AG04450 (cell line): ENCODE measurements at regions not wholly inside any gene's neighbourhood (a gene's known extent, or its start where the extent isn't known, plus 50 kb on each side); places are given as distances from the start of the nearest gene placed in this dataset.
"Not testable (repeated sequence)": the region's sequence is repeated elsewhere in the genome, so short reads cannot be mapped to it uniquely, and the experiment has no call there.

Experiments used
- CTCF ChIA-PET: fragments of 300-600, 350-600 bp; formaldehyde crosslinking; extraction: SDS; loops from one replicate; lab custom pipeline; 2022; ENCODE audit warnings: antibody characterized with exemption, inconsistent platforms; lab: Charles Lee
- POLR2A ChIA-PET: fragments of 350-600 bp; formaldehyde crosslinking; extraction: SDS; loops from one replicate; lab custom pipeline; 2021; ENCODE audit warnings: antibody characterized with exemption, inconsistent platforms; lab: Yijun Ruan, JAX
- DNase-seq: peaks from one replicate; pipeline ENCODE4 v3.0.0-alpha.2; 2011; ENCODE audit warnings: low read depth, low spot score
- H3K27ac ChIP-seq: one replicate; pipeline ENCODE4 v1.5.1; 2012; ENCODE audit warnings: low read depth, low read length, control low read depth
- H3K27me3 ChIP-seq: one replicate; pipeline ENCODE4 v1.6.0; 2012; ENCODE audit warnings: low read length; ENCODE audit not compliant: control insufficient read depth, insufficient read depth
- H3K4me3 ChIP-seq: 2 replicates; pipeline ENCODE4 v1.5.1; 2011; ENCODE audit warnings: mild to moderate bottlenecking, low read depth, low read length, control low read depth
- H3K9me3 ChIP-seq: 2 replicates; pipeline ENCODE4 v1.5.1; 2012; ENCODE audit warnings: low read length; ENCODE audit not compliant: control insufficient read depth, insufficient read depth
- TF ChIP-seq, protein P1 (sequence below): IDR thresholded peaks from 2 replicates; pipeline ENCODE4 v1.5.1; 2011; ENCODE audit warnings: low read depth, low read length, control low read depth, inconsistent platforms

DNA sequence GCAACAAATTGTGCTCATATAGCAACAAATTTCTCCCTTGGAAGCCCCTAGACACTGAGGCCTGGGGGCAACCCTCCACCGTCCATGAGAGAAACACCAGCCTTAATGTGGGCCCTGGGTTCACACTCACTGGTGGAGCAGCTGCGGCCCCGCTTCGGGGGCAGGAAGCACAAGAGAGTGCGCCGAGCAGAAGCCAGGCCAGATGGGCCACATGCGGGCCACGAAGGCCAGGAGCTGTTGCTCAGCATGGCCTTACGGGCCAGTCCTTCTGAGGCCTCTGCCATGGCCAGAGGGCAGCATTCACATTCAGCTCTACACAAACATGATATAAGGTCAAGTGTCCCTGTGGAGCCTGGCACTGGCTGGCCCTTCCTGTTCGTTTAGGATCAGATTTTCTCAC, 60.0 kb upstream of the VIPR2 start:
- no peak for DNase-seq
- POLR2A ChIA-PET = no interaction called here
- Histone ChIP-seq H3K27me3 (no peaks in the 10 kb centered on the region), H3K4me3 (no peak overlapping the region), H3K27ac (no peak overlapping the region), H3K9me3 (peaks cover 46% of the 10 kb centered on the region)
- TF ChIP-seq, protein P1, sequence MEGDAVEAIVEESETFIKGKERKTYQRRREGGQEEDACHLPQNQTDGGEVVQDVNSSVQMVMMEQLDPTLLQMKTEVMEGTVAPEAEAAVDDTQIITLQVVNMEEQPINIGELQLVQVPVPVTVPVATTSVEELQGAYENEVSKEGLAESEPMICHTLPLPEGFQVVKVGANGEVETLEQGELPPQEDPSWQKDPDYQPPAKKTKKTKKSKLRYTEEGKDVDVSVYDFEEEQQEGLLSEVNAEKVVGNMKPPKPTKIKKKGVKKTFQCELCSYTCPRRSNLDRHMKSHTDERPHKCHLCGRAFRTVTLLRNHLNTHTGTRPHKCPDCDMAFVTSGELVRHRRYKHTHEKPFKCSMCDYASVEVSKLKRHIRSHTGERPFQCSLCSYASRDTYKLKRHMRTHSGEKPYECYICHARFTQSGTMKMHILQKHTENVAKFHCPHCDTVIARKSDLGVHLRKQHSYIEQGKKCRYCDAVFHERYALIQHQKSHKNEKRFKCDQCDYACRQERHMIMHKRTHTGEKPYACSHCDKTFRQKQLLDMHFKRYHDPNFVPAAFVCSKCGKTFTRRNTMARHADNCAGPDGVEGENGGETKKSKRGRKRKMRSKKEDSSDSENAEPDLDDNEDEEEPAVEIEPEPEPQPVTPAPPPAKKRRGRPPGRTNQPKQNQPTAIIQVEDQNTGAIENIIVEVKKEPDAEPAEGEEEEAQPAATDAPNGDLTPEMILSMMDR = no peak
- CTCF ChIA-PET = no interaction called here

DNA sequence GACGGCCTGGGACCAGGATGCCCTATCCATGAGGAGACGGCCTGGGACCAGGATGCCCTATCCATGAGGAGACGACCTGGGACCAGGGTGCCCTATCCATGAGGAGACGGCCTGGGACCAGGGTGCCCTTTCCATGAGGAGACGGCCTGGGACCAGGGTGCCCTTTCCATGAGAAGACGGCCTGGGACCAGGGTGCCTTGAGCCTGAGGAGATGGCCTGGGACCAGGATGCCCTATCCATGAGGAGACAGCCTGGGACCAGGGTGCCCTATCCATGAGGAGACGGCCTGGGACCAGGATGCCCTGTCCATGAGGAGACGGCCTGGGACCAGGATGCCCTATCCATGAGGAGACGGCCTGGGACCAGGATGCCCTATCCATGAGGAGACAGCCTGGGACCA, 58.6 kb upstream of the VIPR2 start:
- peaks cover 48% of the 10 kb centered on the region for H3K9me3 ChIP-seq
- H3K27me3 ChIP-seq, DNase-seq, CTCF ChIA-PET, H3K4me3 ChIP-seq, POLR2A ChIA-PET, H3K27ac ChIP-seq: not testable (repeated sequence)

DNA sequence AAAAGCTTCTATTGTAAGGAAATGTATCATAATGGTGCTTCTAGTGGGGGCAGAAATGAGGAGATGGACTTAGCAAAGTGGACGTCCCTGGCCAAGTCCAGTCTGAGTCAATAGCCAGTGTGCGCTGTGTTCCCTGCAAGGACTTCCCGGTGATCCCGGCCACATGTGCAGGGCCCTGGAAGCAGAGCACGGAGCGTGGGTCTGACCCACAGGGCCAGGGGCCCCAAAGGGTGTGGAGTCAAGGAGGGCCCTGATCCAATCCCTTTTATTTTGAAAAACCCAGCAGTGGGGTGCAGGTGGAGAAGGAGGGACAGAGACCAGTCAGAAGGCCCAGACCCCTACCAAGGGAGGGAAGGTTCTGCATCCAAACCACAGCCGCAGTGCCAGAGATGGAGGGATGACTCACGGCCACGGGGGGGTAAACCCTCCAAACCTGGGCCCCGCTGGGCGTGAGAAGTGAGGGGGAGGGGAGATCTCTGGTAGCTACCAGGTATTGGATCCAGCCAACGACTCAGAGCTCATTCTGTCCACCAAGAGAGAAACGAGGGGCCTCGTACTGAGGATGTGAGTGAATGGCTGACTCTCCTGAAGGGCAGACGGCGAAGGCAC, 57.2 kb upstream of the VIPR2 start:
- Histone ChIP-seq H3K4me3 (no peak overlapping the region), H3K9me3 (peaks cover 59% of the 10 kb centered on the region), H3K27ac (no peak overlapping the region), H3K27me3 (no peaks in the 10 kb centered on the region)
- ChIA-PET CTCF (no interaction called here), POLR2A (no interaction called here)
- no peak for DNase-seq
- TF ChIP-seq, protein P1 = no peak

DNA sequence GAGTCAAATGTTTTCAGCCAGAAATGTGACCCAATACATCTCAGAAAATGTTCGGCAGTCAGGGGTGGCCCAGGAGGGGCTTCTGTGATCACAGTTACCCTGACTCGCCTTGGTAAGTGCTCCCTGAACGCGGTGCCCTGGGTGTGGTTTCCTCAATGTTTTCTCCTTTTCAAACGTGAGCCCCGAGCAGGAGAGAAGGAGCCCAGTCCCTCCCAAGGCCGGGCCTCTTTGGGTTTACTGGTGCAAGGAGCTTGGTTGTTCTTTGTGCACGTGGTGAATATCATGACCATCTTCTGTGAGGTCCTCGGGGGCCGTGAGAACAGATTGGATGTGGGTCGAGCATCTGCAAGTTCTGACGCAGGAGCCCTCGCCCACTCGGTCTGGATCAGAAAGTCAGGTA, 55.8 kb upstream of the VIPR2 start:
- Histone ChIP-seq H3K27me3 (no peaks in the 10 kb centered on the region), H3K4me3 (no peak overlapping the region), H3K27ac (no peak overlapping the region), H3K9me3 (peaks cover 55% of the 10 kb centered on the region)
- TF ChIP-seq, protein P1 = no peak
- DNase-seq = no peak
- ChIA-PET CTCF (no interaction called here), POLR2A (no interaction called here)

DNA sequence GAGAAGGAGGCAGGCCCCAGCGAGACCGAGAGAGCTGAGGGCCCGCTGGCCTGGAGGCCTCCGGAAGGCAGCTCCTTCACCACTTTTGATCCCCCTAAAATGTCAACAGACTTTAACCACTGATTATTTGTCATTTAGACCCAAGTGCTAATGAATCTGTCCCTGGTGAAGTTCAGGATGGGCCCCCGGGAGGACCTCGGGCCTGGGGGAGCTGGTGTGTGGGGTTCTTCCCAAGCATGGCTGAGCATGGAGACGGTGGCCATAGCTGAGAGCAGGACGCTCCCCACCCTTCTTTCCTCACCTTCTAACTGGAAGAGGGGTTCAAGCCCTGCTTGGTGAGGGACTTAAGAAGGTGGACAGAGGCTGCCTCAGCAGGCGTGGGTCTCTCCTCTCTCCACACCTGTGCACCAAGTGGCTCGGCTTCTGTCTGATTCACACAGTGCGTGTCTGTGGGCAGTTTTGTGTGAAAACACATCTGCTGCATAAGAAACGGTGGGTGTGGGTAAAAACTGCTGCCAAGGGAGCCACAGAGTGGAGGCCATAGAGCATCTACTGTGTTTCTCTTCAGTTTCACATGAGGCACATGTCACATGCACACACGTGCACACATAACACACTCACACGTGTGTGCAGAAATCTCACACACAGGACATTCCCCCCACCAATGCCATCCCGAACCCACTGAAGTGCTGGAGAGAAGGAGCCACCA, 53.5 kb upstream of the VIPR2 start:
- ChIA-PET POLR2A (no interaction called here), CTCF (interaction anchor here (0.7 kb wide), 1 partner anchor 8 kb away, joined by 3 read pairs; no protein-coding TSS in a partner anchor)
- H3K27ac ChIP-seq = no peak overlapping the region
- no peak for DNase-seq
- H3K4me3 ChIP-seq = no peak overlapping the region
- H3K9me3 ChIP-seq = peaks cover 40% of the 10 kb centered on the region
- H3K27me3 ChIP-seq = no peaks in the 10 kb centered on the region
- TF ChIP-seq, protein P1 = no peak
